GM19328 (cell line): ENCODE measurements at regions not wholly inside any gene's neighbourhood (a gene's known extent, or its start where the extent isn't known, plus 50 kb on each side); places are given as distances from the start of the nearest gene placed in this dataset.

ENCODE experiments used
- ATAC-seq: cut with Tn5 transposase; IDR thresholded peaks from one replicate; pipeline ENCODE4 v1.9.1; 2021; ENCODE audit warnings: mild to moderate bottlenecking, moderate library complexity; ENCODE audit not compliant: unreplicated experiment

DNA sequence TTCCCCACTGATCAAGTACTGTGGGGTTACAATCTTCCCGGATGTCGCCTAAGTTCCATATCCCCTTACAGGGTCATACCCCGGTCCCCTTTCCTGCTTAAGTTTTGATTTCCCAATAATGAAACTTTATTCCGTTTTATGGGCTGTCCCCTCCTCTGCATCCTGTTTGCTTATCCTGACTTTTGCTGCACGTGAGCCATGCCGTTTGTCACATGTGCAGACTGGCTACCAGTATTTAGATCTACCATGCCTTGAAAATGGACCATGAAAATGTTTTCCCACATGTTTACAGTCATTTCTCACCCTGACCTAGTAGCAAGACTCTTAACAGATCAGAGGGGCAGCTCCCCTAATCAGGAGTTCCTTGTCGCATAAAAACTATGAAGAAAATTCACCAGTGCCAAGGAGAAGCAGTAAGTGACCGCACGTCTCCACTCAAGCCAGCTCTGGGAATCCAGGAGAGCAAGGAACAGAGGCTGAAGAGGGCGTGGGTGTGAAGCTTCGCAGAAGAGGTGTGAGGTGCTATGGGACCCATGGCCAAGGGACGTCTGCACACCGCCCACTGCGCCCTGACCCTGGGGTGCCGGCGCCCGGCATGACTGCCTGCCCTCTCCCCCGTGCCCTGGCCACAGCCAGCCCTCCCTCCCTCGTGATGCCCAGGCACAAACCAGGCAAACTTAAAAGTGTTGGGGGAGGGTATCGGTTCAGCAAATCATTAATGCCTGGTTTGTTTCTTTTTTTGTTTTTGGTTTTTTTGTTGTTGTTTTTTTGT, 440.8 kb upstream of the SALL3 start:
- ATAC-seq: no peak

DNA sequence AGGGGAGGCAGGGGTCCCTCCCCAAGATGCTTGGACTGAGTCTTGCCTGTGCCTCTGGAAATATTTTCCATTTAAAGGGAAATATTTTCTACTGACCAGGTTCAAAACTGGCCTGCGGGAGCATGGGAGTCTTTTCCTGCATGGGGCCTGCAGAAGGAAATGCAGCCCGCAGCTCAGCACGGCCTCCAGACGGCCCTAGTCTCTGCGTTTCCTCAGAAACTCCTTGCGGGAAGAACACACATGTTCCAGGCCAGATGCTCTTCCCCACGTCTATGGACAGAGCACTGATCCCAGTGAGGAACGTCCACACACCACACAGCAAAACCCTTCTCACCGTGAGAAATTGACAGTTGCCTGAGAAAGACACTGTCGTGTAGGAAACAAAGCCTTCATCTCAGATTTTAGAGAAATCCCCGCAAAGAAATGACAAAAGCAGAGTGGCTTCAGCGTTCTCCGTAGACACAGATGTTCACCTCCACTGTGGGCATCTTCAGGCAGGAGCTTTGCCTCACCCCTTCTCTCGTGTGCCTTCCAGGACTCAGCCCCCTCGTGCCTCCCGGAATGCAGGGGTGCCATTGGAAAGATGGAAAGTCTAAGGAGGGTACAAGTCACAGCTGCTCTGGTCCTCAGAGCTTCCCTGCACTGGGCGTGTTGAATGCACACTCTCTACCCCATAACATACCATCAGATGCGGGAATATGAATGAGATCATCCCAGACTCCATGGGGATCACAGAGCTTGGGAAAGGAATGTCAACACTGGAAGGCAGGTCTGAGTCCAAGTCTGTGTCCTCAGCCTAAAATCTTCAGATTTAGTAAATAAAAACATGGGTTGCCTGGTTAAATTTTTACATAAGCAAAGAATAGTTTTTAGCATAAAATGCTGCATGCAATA, 438.7 kb upstream of the SALL3 start:
- ATAC-seq: no peak

DNA sequence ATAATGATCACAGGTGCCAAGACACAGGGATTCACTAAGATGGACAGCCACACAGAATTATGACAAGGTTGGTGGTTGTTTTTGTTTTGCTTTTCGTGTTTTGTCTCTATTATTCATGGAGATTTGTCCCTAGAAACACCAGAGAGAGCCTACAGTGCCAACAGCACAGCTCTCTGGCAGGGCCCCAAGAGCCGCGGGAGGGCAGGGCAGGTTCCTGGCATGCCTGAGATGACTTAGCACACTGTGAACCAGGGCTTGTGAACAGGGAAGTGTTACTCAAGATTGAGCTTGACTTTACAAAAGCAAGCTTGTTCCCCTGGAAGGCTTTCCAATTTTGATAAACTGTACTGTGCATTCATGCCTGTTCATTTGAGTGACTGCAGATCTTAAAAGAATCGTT, 437.4 kb upstream of the SALL3 start:
- ATAC-seq: no peak

DNA sequence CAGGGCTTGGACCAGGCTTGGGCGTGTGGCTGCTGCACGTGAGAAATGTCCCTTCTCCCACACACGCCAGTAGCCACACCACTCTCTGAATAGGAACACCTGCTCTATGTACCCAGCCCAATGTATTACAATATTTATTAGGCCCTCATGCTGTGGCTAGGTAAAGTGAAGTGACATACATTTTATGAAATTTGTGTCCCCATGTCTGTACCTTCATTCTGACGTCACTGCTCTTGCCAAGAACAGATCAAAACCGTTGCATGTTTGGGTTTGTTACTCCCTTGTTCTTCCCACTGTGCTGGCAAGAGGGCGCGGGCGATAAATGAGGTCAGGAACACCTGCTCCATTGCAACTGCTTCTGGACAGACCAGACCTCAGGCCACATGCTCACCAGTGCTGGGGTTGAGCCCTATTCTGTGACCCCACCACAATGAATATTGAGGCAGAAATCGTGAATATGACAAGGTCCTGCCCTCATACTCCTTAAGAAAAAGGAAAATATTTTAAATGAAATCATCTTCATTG, 436.4 kb upstream of the SALL3 start:
- ATAC-seq: no peak

DNA sequence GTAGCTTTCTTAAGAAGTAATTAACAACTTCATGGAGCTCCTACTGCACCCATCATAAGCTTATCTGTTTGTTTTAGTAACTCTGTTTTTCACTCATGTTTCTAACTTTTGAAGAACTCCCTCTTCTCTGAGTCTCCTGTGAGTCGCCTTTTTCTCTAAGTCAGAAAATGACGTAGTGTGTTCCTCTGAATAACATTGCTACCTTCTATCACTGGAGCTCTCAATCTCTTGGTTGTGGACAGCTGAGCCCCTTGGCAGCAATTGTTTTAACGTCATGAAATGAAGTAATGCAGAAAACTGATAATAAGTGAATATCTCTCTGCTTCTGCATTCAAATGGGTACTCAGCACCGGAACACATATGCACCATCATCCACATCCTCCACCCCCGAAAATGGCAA, 433.3 kb upstream of the SALL3 start:
- no peak for ATAC-seq

DNA sequence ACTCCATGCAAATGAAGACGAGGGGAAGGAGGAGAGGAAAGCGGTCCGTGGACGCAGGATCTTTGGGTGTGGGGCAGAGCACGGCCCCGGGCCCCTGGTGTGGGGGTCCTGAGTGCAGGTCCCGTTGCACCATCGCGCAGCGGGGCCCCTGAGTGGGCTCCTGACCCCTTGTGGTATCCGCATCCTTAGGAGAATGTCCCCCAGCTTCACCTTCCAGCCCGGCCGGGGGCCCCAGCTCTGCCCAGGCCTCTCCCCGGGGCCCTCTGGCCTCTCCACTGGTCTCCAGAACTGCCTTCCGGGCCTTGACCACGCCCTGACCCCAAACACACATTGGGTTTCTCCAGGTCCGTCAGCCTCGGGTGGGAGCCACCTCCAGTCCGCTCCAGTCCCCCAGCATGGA, 431.8 kb upstream of the SALL3 start:
- no peak for ATAC-seq

DNA sequence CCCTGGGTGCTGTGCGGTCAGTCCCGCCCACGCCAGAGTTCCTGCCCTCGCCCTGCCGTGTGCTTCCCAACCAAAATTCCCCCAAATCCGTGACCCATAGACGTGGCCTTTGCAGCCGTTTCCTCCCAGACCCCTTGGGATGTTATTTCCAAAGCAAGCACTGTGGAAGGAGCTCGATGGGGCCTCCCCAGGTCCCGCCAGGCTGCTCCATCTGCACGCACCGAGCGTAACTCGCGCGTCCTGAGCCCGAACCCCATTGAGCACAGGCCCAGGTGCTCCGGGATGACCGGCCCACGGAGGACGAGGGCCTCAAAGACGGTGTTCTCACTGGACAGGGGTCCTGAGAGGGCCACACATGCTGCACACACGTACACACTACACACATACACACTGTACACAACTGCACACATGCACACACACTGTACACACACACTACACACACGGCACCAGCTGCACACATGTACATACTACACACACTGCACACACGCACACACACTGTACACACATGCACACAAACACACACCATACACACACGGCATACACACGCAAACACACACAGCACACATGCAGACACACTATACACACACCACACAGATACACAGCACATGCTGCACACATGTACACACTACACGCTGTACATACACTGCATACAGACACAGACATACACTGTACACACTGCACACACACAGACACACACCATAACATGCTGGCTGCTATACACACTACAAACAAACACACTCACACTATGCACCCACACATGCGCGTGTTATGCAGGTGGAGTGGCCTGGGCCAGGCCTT, 431.2 kb upstream of the SALL3 start:
- ATAC-seq: no peak

DNA sequence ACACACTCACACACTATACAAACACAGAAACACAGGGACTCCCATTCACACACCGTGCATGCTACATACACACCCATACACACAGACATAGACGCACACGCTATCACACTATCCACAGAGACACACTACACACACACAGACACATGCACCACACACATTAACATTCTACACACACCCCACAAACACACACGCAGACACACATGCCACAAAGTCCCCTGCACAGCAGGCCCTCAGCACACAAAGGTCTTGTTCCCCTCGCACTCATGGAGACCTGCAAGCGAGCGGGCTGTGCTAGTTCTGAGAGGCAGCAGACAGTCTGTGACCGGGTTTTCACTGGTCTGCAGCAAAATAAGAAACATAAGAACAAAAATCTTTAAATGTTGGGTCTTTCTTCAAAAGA, 429.6 kb upstream of the SALL3 start:
- ATAC-seq: no peak

DNA sequence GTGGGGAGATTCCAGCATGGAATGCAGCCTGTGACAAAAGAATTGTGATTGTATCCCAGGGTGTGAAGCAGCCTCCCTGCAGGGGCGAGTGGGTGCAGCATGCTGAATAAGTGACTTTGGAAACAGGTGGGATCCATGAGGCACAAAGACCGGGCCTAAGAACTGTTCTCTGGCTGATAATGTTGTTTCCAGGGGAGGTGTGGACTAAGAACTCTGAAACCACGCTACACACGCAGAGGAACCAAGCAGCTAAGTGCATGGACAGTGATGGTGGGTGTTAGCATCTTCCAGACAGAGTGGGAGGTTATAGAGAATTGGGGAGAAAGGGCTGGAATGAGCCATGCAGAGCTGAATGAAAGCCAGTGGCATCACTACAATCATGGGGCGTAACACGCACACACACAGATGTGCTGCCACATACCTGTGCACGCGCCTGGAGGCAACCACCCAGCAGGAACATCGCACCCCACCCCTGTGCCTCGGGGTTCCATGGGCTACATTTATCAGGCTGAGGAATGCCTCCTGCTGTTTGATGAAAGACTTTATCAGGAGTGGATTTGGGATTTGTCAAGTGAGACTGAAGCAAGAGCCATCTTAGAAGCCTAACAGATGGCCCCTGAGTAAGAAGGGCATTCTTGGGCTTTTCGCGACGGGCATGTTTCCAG, 424.5 kb upstream of the SALL3 start:
- no peak for ATAC-seq

DNA sequence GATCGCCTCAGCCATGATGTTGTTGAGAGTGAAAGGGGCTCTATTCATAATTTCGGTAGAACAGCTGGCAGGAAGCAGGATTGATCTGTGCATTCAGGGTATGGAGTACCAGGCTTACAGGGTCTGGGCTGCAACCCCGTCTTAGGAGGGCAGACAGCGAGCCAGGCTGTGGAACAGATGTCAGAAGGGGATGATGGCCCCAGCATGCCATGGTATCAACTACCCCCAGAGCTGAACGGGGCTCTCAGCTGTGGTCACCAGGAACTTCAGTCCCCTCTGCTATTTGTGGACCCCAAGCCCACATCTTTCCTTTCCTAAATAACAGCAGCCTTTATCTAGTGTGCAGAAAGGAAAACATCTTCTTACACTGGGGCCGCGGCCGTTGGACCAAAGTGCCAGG, 422.2 kb upstream of the SALL3 start:
- ATAC-seq: no peak

DNA sequence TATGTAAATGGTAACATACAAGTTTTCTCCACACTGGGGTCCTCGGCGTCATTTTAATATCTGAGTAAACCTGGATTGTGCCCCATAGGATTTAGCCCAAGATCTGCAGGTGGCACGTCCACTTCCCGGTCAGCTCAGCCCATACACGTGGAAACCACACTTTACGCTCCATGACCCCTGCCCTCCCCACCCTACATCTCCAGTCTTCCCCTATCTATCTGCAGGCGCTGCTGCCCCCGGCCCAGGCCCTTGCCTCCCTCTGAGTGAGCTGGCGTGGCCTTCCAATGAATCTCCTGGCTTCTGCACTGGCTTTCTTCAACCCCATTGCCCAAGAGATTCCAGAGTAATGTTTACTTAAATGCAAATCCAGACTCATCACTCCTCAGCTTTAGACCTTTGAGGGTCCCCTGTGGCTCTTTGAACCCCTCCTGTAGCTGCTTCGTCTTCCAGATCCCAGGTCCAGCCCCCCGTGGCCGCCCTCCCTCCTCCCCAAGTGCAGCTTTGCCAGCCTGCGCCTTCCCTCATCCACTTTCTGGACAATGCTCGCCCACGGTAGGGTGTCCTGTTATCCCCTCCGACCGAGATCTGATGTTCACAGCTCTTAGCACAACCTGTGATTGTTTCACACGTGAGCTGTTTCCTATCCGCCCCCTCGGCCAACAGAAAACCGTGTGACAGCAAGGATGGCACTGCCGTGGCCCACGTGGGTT, 421.4 kb upstream of the SALL3 start:
- ATAC-seq: no peak

DNA sequence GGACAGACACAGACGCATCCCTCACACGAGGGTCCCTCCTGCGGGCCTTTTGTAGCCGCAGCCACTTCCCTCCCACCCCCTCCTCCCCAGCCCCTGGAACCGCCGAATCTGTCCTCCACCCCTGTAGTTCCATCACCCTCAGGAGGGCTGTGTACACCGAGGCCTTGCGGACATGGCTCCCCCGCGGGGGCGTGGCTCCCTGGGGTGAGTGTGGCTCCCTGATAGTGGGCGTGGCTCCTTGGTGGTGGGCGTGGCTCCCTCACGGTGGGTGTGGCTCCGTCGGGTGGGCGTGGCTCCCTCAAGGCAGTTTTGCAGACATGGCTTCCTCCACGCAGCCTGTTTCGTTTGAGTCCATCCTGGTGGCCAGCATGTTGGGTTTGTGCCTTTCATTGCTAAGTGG, 420.7 kb upstream of the SALL3 start:
- ATAC-seq: no peak

DNA sequence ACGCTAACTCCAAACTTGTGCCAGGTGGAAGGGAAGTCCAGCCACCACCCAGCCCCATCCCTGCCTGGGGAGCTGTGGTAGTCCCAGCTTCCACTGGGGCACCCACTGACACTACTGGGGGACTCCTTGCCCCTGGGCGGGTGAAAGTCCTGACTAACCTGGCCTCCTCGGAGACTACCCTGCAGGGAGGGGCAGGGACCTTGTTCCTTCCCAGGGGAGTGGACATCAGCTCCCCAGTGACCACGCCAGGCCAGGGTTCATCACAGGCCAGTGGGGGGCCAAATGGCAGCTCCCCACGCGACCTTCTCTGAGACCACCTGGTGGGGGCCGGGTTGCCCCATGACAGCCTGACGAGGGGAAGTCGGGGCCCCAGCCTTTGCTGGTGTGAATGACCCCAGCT, 420.0 kb upstream of the SALL3 start:
- ATAC-seq: no peak

DNA sequence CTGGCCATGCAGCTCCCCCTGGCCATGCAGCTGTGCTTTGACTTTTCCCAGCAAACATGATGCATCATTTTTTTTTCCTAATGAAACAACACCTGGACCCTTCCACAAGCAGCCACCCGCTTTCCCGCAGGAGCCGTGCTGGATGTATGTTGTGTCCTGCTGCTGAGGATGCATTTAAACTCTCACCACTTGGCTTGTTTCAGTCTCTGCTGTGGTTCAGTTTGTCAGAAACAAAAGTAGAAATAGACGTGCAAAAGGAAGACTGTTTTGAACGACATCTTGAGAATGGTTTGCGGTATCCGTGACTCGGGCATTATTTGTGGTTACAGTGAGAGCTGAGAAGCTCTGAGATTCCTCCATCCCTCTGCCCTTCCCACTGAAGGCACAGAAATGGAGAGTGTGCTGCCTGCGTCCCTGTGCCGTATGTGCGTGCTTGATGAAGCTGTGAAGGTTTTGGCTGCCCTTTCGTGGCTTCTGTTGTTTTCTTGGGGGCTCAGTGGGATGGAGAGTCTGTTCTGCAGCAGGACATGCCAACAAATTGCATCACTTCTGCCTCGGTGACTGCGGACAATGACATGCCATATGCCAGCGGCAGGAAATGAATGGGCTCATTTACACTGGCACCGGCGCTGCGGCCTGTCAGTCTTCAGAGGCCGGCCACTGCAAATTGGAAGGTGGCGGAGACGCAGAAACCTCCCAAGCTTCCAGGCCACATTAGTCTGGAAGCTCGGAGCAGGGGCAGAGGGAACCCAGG, 417.7 kb upstream of the SALL3 start:
- no peak for ATAC-seq

DNA sequence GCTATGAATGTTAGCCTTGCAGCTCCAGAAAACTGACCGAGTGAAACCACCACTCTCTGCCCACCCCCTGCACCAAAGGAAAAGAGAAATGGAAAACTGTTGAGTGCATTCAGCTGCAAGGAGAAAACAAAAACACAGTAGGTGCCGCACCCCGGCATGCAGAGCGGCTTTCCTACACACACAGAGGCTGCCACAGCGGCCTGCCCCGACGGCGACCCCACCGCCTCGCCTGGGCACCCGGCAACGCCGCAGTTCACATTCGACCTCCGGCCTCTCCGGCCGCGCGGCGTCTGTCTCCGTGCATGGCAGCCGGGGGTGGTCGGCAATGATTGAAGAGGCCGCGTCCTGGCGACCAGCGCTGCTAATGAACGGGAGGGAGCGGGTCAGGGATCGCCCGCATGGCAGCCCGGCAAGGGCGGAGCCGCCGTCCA, 417.1 kb upstream of the SALL3 start:
- no peak for ATAC-seq

DNA sequence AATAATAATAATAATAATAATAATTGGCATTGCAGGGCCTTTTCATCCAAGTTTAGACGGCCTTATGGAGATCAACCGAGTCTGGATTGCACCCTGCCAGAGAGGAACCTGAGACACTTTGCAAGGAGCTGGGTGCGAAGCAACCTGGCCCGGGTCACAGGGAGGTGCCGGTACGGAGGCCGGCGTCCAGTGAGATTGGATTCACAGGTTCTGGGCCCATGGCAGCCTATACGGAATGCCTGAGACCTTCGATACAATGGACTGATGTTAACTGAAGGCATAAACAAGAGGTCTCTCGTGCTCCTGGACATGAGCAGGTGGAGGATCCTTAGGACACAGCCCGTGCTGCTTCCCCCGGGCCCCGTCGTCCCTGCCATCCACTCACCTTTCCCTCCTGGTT, 416.5 kb upstream of the SALL3 start:
- ATAC-seq: no peak

DNA sequence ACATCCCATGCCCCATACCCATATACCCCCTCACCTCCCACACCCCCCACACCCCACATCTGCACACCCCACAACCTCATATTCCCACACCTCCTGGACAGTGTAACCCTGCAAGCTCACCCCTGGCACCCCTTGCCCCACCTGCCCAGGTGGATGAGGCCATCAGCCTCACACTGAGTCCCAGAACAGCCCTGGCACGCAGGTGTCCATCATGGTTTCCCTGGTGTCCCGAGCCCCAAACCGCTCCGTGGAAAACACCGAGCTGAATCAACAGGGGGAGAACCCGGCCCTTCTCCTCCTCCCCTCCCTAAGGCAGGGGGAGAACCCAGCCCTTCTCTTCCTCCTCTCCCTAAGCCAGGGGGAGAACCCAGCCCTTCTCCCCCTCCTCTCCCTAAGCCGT, 415.6 kb upstream of the SALL3 start:
- no peak for ATAC-seq

DNA sequence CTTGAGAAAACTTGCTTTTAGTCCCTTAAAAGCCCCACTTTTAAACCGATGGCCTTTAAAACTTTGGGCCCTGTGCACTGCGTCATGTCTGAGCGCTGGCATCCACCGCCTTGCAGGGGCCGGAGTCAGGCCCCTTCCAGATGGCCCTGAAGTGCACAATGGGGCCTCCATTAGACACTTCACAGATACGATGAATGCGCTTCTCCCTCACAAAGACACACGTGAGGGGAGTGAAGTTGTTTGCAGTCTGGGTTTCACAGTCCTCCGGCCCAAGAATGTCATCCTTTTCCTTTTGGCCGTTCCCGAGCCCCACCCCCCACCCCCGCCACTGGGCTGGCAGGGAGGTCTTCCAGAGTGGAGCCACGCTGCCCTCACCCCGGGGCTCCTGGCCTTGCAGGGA, 415.1 kb upstream of the SALL3 start:
- ATAC-seq: no peak

DNA sequence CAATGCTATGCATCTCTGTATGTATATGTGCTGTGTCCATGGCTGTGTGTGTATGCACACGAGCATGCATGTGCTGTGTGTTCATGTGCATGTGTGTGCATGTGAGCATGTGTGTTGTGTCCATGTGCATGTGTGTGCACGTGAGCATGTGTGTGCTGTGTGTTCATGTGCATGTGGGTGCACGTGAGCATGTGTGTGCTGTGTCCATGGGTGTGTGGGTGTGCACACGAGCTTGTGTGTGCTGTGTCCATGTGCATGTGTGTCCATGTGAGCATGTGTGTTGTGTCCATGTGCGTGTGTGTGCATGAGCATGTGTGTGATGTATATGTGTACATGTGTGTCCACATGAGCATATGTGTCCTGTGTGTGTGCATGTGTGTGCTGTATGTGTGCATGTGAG, 414.4 kb upstream of the SALL3 start:
- no peak for ATAC-seq
